ENCODE measurements at regions not wholly inside any gene's neighbourhood (a gene's known extent, or its start where the extent isn't known, plus 50 kb on each side); places are given as distances from the start of the nearest gene placed in this dataset.

- ChIA-PET CTCF (no interaction called here), POLR2A (no interaction called here)
- TF ChIP-seq CTCF (IDR thresholded peaks at IDR 0.05; ENCODE audit: insufficient read depth, low read length, missing control alignments) = no peak
- no peak overlapping the region for H3K4me3 ChIP-seq (ENCODE audit: low read depth, low read length)
- no peak for DNase-seq (ENCODE audit: low read depth, low spot score)
These were observed 180.9 kb upstream of the TBL1XR1 start for GRCh38 chr3:177378168-177378567.

- no peak for TF ChIP-seq CTCF (IDR thresholded peaks at IDR 0.05; ENCODE audit: insufficient read depth, low read length, missing control alignments)
- ChIA-PET CTCF (no interaction called here), POLR2A (no interaction called here)
- H3K4me3 ChIP-seq (ENCODE audit: low read depth, low read length) = no peak overlapping the region
- no peak for DNase-seq (ENCODE audit: low read depth, low spot score)
These were observed 181.8 kb upstream of the TBL1XR1 start for GRCh38 chr3:177379045-177379444.

- TF ChIP-seq CTCF (IDR thresholded peaks at IDR 0.05; ENCODE audit: insufficient read depth, low read length, missing control alignments) = no peak
These were observed 183.8 kb upstream of the TBL1XR1 start for GRCh38 chr3:177381070-177381469.

GRCh38 chr3:177382944-177383343 is 185.7 kb upstream of the TBL1XR1 start:
- no peak overlapping the region for H3K4me3 ChIP-seq (ENCODE audit: low read depth, low read length)
- DNase-seq (ENCODE audit: low read depth, low spot score) = no peak
- ChIA-PET POLR2A (no interaction called here), CTCF (interaction anchor here (1.4 kb wide), 1 partner anchor 53 kb away, joined by 3 read pairs; no protein-coding TSS in a partner anchor)
- no peak for TF ChIP-seq CTCF (IDR thresholded peaks at IDR 0.05; ENCODE audit: insufficient read depth, low read length, missing control alignments)

More at GRCh38 chr3:177381070-177381469, 183.8 kb upstream of the TBL1XR1 start:
- no peak for DNase-seq (ENCODE audit: low read depth, low spot score)
- CTCF ChIA-PET = no interaction called here
- POLR2A ChIA-PET = no interaction called here
- no peak overlapping the region for H3K4me3 ChIP-seq (ENCODE audit: low read depth, low read length)

- H3K4me3 ChIP-seq (ENCODE audit: low read depth, low read length) = no peak overlapping the region
- ChIA-PET CTCF (no interaction called here), POLR2A (no interaction called here)
- DNase-seq (ENCODE audit: low read depth, low spot score) = no peak
- no peak for TF ChIP-seq CTCF (IDR thresholded peaks at IDR 0.05; ENCODE audit: insufficient read depth, low read length, missing control alignments)
These were observed 187.9 kb upstream of the TBL1XR1 start for GRCh38 chr3:177385186-177385585.

GRCh38 chr3:177385831-177386301 is 188.6 kb upstream of the TBL1XR1 start:
- CTCF ChIA-PET = no interaction called here
- peak; percentile 5 for DNase-seq (ENCODE audit: low read depth, low spot score)
- POLR2A ChIA-PET = no interaction called here
- no peak for TF ChIP-seq CTCF (IDR thresholded peaks at IDR 0.05; ENCODE audit: insufficient read depth, low read length, missing control alignments)
- no peak overlapping the region for H3K4me3 ChIP-seq (ENCODE audit: low read depth, low read length)

Data from AG04449 (cell line).